AG04450 (cell line): ENCODE measurements at regions not wholly inside any gene's neighbourhood (a gene's known extent, or its start where the extent isn't known, plus 50 kb on each side); places are given as distances from the start of the nearest gene placed in this dataset.

Source experiments
- CTCF ChIA-PET: fragments of 300-600, 350-600 bp; formaldehyde crosslinking; extraction: SDS; loops from one replicate; lab custom pipeline; 2022; ENCODE audit warnings: antibody characterized with exemption, inconsistent platforms; lab: Charles Lee
- POLR2A ChIA-PET: fragments of 350-600 bp; formaldehyde crosslinking; extraction: SDS; loops from one replicate; lab custom pipeline; 2021; ENCODE audit warnings: antibody characterized with exemption, inconsistent platforms; lab: Yijun Ruan, JAX
- DNase-seq: peaks from one replicate; pipeline ENCODE4 v3.0.0-alpha.2; 2011; ENCODE audit warnings: low read depth, low spot score
- H3K27ac ChIP-seq: one replicate; pipeline ENCODE4 v1.5.1; 2012; ENCODE audit warnings: low read depth, low read length, control low read depth
- H3K27me3 ChIP-seq: one replicate; pipeline ENCODE4 v1.6.0; 2012; ENCODE audit warnings: low read length; ENCODE audit not compliant: control insufficient read depth, insufficient read depth
- H3K4me3 ChIP-seq: 2 replicates; pipeline ENCODE4 v1.5.1; 2011; ENCODE audit warnings: mild to moderate bottlenecking, low read depth, low read length, control low read depth
- H3K9me3 ChIP-seq: 2 replicates; pipeline ENCODE4 v1.5.1; 2012; ENCODE audit warnings: low read length; ENCODE audit not compliant: control insufficient read depth, insufficient read depth
- TF ChIP-seq, protein P1 (sequence below): IDR thresholded peaks from 2 replicates; pipeline ENCODE4 v1.5.1; 2011; ENCODE audit warnings: low read depth, low read length, control low read depth, inconsistent platforms

GRCh38 chr1:88399690-88400089 is 284.4 kb upstream of the PKN2 start:
- TF ChIP-seq, protein P1, sequence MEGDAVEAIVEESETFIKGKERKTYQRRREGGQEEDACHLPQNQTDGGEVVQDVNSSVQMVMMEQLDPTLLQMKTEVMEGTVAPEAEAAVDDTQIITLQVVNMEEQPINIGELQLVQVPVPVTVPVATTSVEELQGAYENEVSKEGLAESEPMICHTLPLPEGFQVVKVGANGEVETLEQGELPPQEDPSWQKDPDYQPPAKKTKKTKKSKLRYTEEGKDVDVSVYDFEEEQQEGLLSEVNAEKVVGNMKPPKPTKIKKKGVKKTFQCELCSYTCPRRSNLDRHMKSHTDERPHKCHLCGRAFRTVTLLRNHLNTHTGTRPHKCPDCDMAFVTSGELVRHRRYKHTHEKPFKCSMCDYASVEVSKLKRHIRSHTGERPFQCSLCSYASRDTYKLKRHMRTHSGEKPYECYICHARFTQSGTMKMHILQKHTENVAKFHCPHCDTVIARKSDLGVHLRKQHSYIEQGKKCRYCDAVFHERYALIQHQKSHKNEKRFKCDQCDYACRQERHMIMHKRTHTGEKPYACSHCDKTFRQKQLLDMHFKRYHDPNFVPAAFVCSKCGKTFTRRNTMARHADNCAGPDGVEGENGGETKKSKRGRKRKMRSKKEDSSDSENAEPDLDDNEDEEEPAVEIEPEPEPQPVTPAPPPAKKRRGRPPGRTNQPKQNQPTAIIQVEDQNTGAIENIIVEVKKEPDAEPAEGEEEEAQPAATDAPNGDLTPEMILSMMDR: no peak
- CTCF ChIA-PET: no interaction called here

DNA sequence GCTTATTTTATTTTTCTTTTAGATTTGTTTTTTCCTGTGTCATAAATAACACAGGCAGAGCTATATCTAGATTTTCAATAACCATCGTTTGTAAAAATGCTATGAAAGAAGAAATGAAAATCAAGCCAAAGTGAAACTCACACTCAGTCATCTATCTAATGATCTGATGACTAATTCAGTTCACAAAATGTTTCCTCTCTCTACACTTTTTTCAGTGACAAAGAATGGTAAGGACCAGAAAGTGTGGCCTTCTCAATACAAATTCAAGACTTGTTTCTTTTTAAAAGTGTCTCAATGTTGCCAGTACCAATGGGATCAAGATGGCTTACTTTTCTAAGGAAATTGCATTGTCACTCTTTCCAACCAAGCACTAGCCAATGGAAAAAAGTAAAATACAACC is 282.8 kb upstream of the PKN2 start:
- no peaks in the 10 kb centered on the region for H3K9me3 ChIP-seq
- H3K27ac ChIP-seq: no peak overlapping the region
- ChIA-PET POLR2A (no interaction called here), CTCF (no interaction called here)
- H3K4me3 ChIP-seq: no peak overlapping the region
- no peaks in the 10 kb centered on the region for H3K27me3 ChIP-seq
- TF ChIP-seq, protein P1: no peak
- DNase-seq: no peak

More at GRCh38 chr1:88399690-88400089, 284.4 kb upstream of the PKN2 start:
- H3K9me3 ChIP-seq: no peaks in the 10 kb centered on the region
- POLR2A ChIA-PET: no interaction called here
- no peak for DNase-seq
- H3K27me3 ChIP-seq: no peaks in the 10 kb centered on the region
- no peak overlapping the region for H3K27ac ChIP-seq
- no peak overlapping the region for H3K4me3 ChIP-seq

GRCh38 chr1:88404582-88404981 is 279.5 kb upstream of the PKN2 start:
- DNase-seq: no peak
- Histone ChIP-seq H3K9me3 (no peaks in the 10 kb centered on the region), H3K4me3 (no peak overlapping the region), H3K27ac (no peak overlapping the region), H3K27me3 (no peaks in the 10 kb centered on the region)
- TF ChIP-seq, protein P1: no peak
- POLR2A ChIA-PET: no interaction called here
- CTCF ChIA-PET: interaction anchor here (0.6 kb wide), 1 partner anchor 13 kb away, joined by 3 read pairs; no protein-coding TSS in a partner anchor

GRCh38 chr1:88407248-88407647 is 276.8 kb upstream of the PKN2 start:
- DNase-seq: no peak
- no peaks in the 10 kb centered on the region for H3K27me3 ChIP-seq
- TF ChIP-seq, protein P1: no peak
- no peak overlapping the region for H3K4me3 ChIP-seq
- no peak overlapping the region for H3K27ac ChIP-seq
- POLR2A ChIA-PET: no interaction called here
- H3K9me3 ChIP-seq: no peaks in the 10 kb centered on the region
- CTCF ChIA-PET: no interaction called here

- ChIA-PET POLR2A (no interaction called here), CTCF (no interaction called here)
- H3K4me3 ChIP-seq: no peak overlapping the region
- no peaks in the 10 kb centered on the region for H3K9me3 ChIP-seq
- H3K27ac ChIP-seq: no peak overlapping the region
- no peak for DNase-seq
- TF ChIP-seq, protein P1: no peak
- peaks cover 3% of the 10 kb centered on the region for H3K27me3 ChIP-seq
These were observed 262.1 kb upstream of the PKN2 start for GRCh38 chr1:88421997-88422396.
